GM23248 (cell line): ENCODE measurements at regions not wholly inside any gene's neighbourhood (a gene's known extent, or its start where the extent isn't known, plus 50 kb on each side); places are given as distances from the start of the nearest gene placed in this dataset.
"Not testable (repeated sequence)": the region's sequence is repeated elsewhere in the genome, so short reads cannot be mapped to it uniquely, and the experiment has no call there.

Source experiments
- DNase-seq: peaks from one replicate; pipeline ENCODE4 v3.0.0-alpha.2; 2015
- H2AFZ ChIP-seq: fragments of 200-600 bp; sonication (generic); 2 replicates; pipeline ENCODE4 v1.6.1; 2016; ENCODE audit warnings: antibody characterized with exemption
- H3F3A ChIP-seq: fragments of 200-600 bp; sonication (generic); 2 replicates; pipeline ENCODE4 v1.6.1; 2016; ENCODE audit warnings: mild to moderate bottlenecking, antibody characterized with exemption, mixed run types; ENCODE audit not compliant: insufficient read depth
- H3K27ac ChIP-seq: fragments of 200-600 bp; sonication (generic); 2 replicates; pipeline ENCODE4 v1.5.1; 2016; ENCODE audit warnings: mild to moderate bottlenecking
- H3K27me3 ChIP-seq: fragments of 200-600 bp; sonication (generic); replicated peaks from 2 replicates; pipeline ENCODE4 v1.6.1; 2016; ENCODE audit warnings: mild to moderate bottlenecking; ENCODE audit not compliant: insufficient read depth
- H3K36me3 ChIP-seq: fragments of 200-600 bp; sonication (generic); 2 replicates; pipeline ENCODE4 v1.6.1; 2016; ENCODE audit warnings: low read depth, mild to moderate bottlenecking
- H3K4me1 ChIP-seq: fragments of 200-600 bp; sonication (generic); 2 replicates; pipeline ENCODE4 v1.6.1; 2016; ENCODE audit warnings: mild to moderate bottlenecking; ENCODE audit not compliant: insufficient read depth
- H3K4me2 ChIP-seq: fragments of 200-600 bp; sonication (generic); one replicate; pipeline ENCODE4 v1.6.1; 2016; ENCODE audit warnings: mild to moderate bottlenecking; ENCODE audit not compliant: unreplicated experiment
- H3K4me3 ChIP-seq: fragments of 200-600 bp; sonication (generic); 2 replicates; pipeline ENCODE4 v1.5.1; 2016; ENCODE audit warnings: mild to moderate bottlenecking
- H3K79me2 ChIP-seq: fragments of 200-600 bp; sonication (generic); 2 replicates; pipeline ENCODE4 v1.6.1; 2016; ENCODE audit warnings: mild to moderate bottlenecking; ENCODE audit not compliant: insufficient read depth
- H3K9ac ChIP-seq: fragments of 200-600 bp; sonication (generic); 2 replicates; pipeline ENCODE4 v1.6.1; 2016; ENCODE audit warnings: mild to moderate bottlenecking
- H3K9me2 ChIP-seq: fragments of 200-600 bp; sonication (generic); 2 replicates; pipeline ENCODE4 v1.6.1; 2016; ENCODE audit warnings: mixed run types, mild to moderate bottlenecking, moderate library complexity; ENCODE audit not compliant: insufficient read depth
- H3K9me3 ChIP-seq: fragments of 200-600 bp; sonication (generic); one replicate; pipeline ENCODE4 v1.6.1; 2017; ENCODE audit warnings: low read depth
- H4K20me1 ChIP-seq: fragments of 200-600 bp; sonication (generic); 2 replicates; pipeline ENCODE4 v1.6.0; 2016; ENCODE audit not compliant: insufficient read depth
- EZH2 ChIP-seq: fragments of 200-600 bp; sonication (generic); IDR thresholded peaks from 2 replicates; pipeline ENCODE4 v1.6.1; 2018; ENCODE audit warnings: antibody characterized with exemption, mild to moderate bottlenecking; ENCODE audit not compliant: insufficient read depth, poor library complexity, severe bottlenecking
- EZH2phosphoT487 ChIP-seq: fragments of 200-600 bp; sonication (generic); IDR thresholded peaks from 2 replicates; pipeline ENCODE4 v1.6.1; 2018; ENCODE audit warnings: antibody characterized with exemption, moderate library complexity, mild to moderate bottlenecking, low read depth; ENCODE audit not compliant: insufficient read depth
- WGBS, 2 experiments: methylation state at CpG; one replicate each; pipeline ENCODE4 v1.1.6; 2015 to 2017; ENCODE audit warnings: low lambda C conversion rate in 2 of 2, low coverage in 1 of 2; ENCODE audit errors: missing lambda C conversion rate in 2 of 2; 5-methylcytosine and 5-hydroxymethylcytosine counted together
- in situ Hi-C: fragments of 300-500 bp; cut with MboI; formaldehyde crosslinking; loops from 2 replicates; pipeline ENCODE4 v1.15.0; 2020

GRCh38 chr1:226461087-226461486 is 53.2 kb upstream of the PARP1 start:
- no peaks in the 10 kb centered on the region for H3K79me2 ChIP-seq
- H3K4me3 ChIP-seq: no peak overlapping the region
- no peak for DNase-seq
- no peak overlapping the region for H3K9ac ChIP-seq
- no peaks in the 10 kb centered on the region for H3K9me3 ChIP-seq
- no peak overlapping the region for H3K4me2 ChIP-seq
- no peaks in the 10 kb centered on the region for H4K20me1 ChIP-seq
- no peaks in the 10 kb centered on the region for H3K4me1 ChIP-seq
- no peaks in the 10 kb centered on the region for H3K27me3 ChIP-seq
- H3K36me3 ChIP-seq: no peaks in the 10 kb centered on the region
- H3K27ac ChIP-seq: no peak overlapping the region
- TF ChIP-seq EZH2phosphoT487: no peak
- TF ChIP-seq EZH2: no peak
- in situ Hi-C loops: no loop called here
- no peak overlapping the region for H2AFZ ChIP-seq
- WGBS, 2 experiments: 43 to 48% methylated on average over 4 of the region's 4 CpGs
- H3K9me2 ChIP-seq: no peaks in the 10 kb centered on the region
- H3F3A ChIP-seq: no peaks in the 10 kb centered on the region

GRCh38 chr1:226463925-226464586 is 56.2 kb upstream of the PARP1 start:
- WGBS, 2 experiments: 73 to 75% methylated on average over 25 of the region's 25 CpGs

GRCh38 chr1:226464587-226464971 is 56.7 kb upstream of the PARP1 start:
- H3K36me3 ChIP-seq, in situ Hi-C loops, DNase-seq, H3K27ac ChIP-seq, H3F3A ChIP-seq, H3K9ac ChIP-seq, H3K4me1 ChIP-seq, H3K9me3 ChIP-seq, H2AFZ ChIP-seq, H3K27me3 ChIP-seq, H3K4me2 ChIP-seq, H4K20me1 ChIP-seq, H3K9me2 ChIP-seq, H3K4me3 ChIP-seq, H3K79me2 ChIP-seq: not testable (repeated sequence)
- WGBS, 2 experiments: 70% methylated on average over 2 of the region's 2 CpGs

More at GRCh38 chr1:226463925-226464586, 56.2 kb upstream of the PARP1 start:
- H3K9me2 ChIP-seq: no peaks in the 10 kb centered on the region
- H3K27ac ChIP-seq: no peak overlapping the region
- H3K4me1 ChIP-seq: no peaks in the 10 kb centered on the region
- H3K36me3 ChIP-seq: no peaks in the 10 kb centered on the region
- H3K4me3 ChIP-seq: no peak overlapping the region
- no peak overlapping the region for H2AFZ ChIP-seq
- H3K4me2 ChIP-seq: no peak overlapping the region
- TF ChIP-seq EZH2: no peak
- TF ChIP-seq EZH2phosphoT487: no peak
- H3K9ac ChIP-seq: no peak overlapping the region
- no peaks in the 10 kb centered on the region for H3F3A ChIP-seq
- in situ Hi-C loops: no loop called here
- H4K20me1 ChIP-seq: no peaks in the 10 kb centered on the region
- H3K27me3 ChIP-seq: no peaks in the 10 kb centered on the region
- H3K79me2 ChIP-seq: no peaks in the 10 kb centered on the region
- no peak for DNase-seq
- H3K9me3 ChIP-seq: no peaks in the 10 kb centered on the region

GRCh38 chr1:226466296-226466695 is 58.4 kb upstream of the PARP1 start:
- DNase-seq: no peak
- no peak overlapping the region for H3K27ac ChIP-seq
- no peak for TF ChIP-seq EZH2phosphoT487
- TF ChIP-seq EZH2: no peak
- H2AFZ ChIP-seq: no peak overlapping the region
- H3F3A ChIP-seq: no peaks in the 10 kb centered on the region
- in situ Hi-C loops: no loop called here
- no peaks in the 10 kb centered on the region for H3K9me3 ChIP-seq
- no peak overlapping the region for H3K9ac ChIP-seq
- no peaks in the 10 kb centered on the region for H3K36me3 ChIP-seq
- H3K79me2 ChIP-seq: no peaks in the 10 kb centered on the region
- no peaks in the 10 kb centered on the region for H3K9me2 ChIP-seq
- H3K4me2 ChIP-seq: no peak overlapping the region
- H3K4me3 ChIP-seq: no peak overlapping the region
- H4K20me1 ChIP-seq: no peaks in the 10 kb centered on the region
- no peaks in the 10 kb centered on the region; the same call in 1 of the 2 replicates for H3K27me3 ChIP-seq
- H3K4me1 ChIP-seq: no peaks in the 10 kb centered on the region
- whole genome bisulfite sequencing, 2 experiments: 24 to 36% methylated on average over 5 of the region's 5 CpGs

GRCh38 chr1:226467443-226467842 is 59.5 kb upstream of the PARP1 start:
- Histone ChIP-seq H3K9me3 (no peaks in the 10 kb centered on the region), H3K4me1 (no peaks in the 10 kb centered on the region), H3K9ac (no peak overlapping the region), H3K4me2 (no peak overlapping the region), H3K36me3 (no peaks in the 10 kb centered on the region), H2AFZ (no peak overlapping the region), H3K27me3 (no peaks in the 10 kb centered on the region; the same call in 1 of the 2 replicates), H4K20me1 (no peaks in the 10 kb centered on the region), H3K4me3 (no peak overlapping the region), H3F3A (no peaks in the 10 kb centered on the region), H3K79me2 (no peaks in the 10 kb centered on the region), H3K9me2 (no peaks in the 10 kb centered on the region), H3K27ac (no peak overlapping the region)
- in situ Hi-C loops: no loop called here
- TF ChIP-seq EZH2 (no peak), EZH2phosphoT487 (no peak)
- WGBS, 2 experiments: 39 to 47% methylated on average over 4 of the region's 4 CpGs
- no peak for DNase-seq
